HG02678 (cell line): ENCODE measurements at regions not wholly inside any gene's neighbourhood (a gene's known extent, or its start where the extent isn't known, plus 50 kb on each side); places are given as distances from the start of the nearest gene placed in this dataset.

Source experiments
- ATAC-seq: cut with Tn5 transposase; IDR thresholded peaks from one replicate; pipeline ENCODE4 v1.9.1; 2021; ENCODE audit warnings: mild to moderate bottlenecking, moderate library complexity; ENCODE audit not compliant: unreplicated experiment

DNA sequence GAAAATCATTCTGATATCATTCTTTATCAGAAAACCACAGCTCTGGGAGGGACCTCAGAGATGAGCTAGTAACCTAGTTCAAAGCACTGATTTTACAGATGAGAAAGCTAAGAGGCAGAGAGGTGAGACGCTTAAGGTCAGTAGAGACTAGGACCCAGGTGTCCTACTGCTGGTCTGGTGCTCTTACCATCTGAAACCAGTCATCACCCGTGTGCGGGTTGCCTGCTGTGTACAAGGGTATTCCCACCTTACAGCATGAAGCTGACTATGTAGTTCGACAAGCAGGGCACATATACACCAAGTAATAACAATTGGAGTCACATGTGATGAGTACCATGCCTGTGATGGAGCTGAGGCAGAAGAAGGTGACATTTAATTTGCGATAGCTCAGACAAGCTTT is 133.7 kb downstream of the ADAMTS15 start:
- ATAC-seq = no peak

DNA sequence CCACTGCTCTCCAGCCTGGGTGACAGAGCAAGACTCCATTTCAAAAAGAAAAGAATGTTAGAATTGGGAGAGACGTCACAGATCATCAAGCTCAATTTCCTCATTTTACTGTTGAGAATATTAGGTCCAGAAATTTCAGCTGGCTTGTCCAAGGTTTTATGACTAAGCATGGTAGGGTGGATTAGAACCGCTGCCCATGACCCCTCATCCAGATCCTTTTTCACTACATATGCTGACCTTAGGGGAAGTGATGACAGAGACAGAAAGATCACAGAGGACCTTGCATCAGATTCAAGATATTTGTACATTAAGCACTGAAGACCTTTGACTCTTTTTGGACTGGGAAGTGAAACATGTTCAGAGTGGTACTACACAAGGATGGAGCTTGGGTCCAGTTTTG is 134.5 kb downstream of the ADAMTS15 start:
- no peak for ATAC-seq

DNA sequence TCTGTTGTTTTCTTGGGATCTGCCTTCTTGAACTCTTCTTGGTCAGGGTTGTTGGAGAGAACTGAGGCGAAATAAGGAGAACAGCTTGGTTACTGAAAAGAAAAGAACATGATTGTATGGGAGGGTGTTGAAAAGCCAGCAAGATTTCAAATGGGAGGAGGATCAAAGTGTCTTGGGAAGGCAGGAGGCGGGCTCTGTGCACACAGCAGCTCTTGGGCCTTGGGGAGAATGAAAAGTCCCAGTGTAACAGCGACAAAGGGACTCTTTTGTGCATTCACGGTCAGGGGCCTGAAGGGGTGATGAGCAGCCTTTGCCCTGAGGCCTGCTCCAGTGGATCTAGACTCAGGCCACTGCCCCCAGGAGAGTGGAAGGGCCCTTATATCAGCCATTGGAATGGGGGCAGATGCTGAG is 135.4 kb downstream of the ADAMTS15 start:
- no peak for ATAC-seq

DNA sequence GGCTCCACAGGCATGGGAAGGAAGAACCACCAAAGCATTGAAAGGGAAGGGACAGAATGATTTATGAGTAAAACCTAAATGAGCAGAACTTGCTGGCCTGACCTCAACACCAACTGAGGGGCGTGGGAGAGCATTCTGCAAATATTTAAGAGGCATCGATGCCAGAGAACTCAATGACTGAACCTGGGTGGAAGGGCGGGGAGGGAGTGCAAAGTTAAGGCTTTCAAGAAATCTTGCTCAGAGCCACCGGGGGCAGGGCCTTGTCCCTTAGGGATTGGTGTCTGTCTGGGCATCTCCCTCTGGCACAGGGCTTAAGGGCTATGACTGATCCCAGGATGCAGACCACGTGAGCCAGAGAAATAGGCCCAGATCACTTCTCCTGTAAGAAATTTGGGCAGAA is 137.1 kb downstream of the ADAMTS15 start:
- no peak for ATAC-seq

DNA sequence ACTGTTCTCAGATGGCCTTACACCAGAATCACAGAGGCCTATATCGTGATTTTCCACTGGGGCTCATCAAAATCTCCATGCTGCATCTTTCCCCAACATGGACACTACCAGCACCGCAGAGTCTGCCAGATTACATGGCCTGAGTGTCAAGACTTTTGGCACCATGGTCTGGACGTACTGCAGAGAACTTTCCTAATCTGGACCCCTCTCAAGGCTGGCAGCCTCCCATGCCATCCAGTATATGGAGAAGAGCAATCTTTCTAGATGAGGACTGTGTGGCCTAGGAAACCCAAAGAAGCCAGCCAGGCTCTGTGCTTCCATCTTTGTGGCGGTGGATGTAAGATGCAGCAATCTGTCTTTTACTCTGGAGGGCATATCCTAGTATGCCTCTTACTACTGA is 139.2 kb downstream of the ADAMTS15 start:
- ATAC-seq = no peak

DNA sequence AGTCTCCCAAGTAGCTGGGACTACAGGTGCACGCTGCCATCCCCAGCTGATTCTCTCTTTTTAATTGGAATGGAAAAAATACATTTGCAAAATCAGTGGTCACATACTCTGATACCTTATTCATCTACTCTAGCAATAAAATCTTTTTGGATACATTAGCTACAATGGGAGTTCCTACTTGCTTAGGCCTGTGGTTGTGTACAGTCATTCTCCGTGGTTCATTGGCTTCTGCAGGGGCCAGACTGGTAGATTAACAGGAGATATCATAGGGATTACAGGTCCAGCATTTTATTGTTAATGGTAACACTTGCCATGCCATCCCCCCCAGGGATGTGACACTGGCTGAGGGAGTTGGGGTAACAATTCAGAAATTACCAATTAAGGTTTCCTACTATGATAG is 140.0 kb downstream of the ADAMTS15 start:
- no peak for ATAC-seq

DNA sequence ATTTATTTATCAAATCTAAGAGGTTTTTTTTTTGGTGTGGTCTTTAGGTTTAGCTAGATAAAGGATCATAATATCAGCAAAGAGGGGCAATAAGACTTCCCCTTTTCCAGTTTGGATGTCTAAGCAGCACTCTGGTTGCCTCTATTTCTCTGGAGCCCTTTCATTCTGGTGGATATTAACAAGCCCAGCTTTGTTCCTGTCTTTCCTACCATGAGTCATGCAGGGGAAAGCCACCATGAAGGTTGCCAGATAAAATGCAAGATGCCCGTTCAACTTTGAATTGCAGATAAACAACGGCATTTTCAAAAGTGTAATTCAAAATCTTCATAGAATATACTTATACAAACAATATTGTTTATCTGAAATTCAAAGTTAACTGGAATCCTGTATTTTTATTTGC is 143.6 kb downstream of the ADAMTS15 start:
- ATAC-seq = no peak

DNA sequence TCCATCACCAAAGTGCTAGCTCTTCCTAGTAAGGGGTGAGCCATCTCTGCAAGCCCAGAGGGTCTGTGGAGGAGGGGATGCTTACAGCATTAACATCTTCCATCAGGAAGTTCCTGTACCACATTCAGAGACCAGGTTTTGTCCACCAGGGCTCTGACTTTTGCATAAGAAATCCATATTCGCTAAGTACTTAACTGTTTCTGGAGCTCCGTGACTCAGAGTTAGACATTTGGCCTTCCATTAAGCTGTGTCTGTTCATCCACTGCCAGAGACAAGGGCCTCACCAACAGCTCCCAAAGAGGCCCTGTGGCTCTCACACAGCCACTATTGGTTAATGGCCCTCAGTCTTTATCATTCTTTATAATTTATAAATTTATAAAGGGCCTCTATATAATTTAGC is 144.6 kb downstream of the ADAMTS15 start:
- no peak for ATAC-seq

DNA sequence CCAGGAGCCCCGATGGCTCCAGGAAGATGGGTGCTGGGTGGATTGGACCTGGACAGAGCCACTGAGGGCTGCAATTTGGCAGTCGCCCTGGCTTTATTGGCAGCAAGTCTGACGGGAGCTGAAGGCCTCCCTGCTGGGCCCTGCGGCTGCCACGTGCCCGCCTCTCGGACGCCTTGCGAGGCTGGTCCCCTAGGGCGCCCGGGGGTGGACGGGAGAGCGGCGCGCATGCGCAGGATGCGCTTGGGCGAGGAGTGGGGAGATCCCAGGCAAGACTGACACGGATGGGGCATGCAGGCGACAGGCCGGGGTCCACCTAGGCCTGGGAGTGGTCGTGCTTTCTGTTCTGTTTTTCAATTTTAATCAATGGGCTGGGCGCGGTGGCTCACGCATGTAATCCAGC is 150.0 kb downstream of the ADAMTS15 start:
- no peak for ATAC-seq

DNA sequence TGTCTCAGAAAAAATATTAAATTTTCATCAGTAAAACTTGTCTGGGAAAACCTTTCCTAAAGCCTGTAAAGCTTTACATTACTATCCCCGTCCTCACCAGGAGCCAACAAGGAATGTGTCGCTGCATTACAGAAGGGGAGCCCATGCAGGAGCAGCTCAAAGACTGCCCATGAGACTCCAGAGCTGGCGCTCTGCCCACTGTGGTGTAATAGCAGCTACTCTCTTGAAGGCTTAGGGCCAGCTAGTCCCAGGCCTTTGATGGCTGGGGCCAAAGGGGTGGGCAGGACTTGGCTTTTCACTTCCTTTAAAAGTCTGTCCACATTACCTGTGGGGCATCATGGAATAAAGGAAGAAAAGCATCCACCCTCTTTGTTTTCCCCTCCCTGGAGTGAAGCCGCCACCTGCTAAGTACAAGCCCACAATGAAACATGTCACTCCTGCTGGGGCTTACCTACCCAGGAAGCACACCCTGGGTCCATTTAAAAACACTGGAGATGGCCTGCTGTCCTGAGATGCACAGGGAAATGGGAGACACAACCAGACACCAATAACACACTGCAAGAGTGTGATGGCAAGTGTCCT is 150.7 kb downstream of the ADAMTS15 start:
- no peak for ATAC-seq

DNA sequence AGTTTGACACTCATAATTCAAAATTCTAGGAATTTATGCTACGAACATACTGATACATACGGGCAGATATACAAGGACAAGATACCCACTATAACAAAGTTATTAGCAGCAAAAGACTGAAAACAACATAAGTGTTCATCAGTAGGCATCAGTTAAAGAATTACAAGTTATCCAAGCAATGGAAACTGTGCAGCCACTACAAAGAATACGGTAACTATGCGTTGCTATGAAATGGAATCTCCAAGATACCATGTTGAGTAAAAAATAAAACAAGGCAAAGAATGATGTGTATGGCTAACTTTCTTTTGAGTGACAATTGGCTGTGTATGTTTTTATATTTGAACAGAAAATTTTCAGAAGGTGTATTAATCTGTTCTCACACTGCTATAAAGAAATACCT is 151.7 kb downstream of the ADAMTS15 start:
- no peak for ATAC-seq

DNA sequence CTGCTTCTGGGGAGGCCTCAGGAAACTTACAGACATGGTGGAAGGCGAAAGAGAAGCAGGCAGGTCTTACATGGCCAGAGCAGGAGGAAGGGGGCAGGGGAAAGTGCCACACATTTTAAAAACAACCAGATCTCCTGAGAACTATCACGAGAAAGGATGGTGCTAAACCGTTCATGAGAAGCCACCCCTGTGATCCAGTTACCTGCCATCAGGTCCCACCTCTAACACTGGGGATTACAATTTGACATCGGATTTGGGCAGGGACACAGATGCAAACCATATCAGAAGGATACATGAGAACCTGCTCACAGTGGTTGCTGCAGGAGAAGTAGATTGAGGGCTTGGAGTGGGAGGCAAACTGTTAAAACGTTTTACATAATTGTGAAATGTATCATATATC is 152.2 kb downstream of the ADAMTS15 start:
- no peak for ATAC-seq

DNA sequence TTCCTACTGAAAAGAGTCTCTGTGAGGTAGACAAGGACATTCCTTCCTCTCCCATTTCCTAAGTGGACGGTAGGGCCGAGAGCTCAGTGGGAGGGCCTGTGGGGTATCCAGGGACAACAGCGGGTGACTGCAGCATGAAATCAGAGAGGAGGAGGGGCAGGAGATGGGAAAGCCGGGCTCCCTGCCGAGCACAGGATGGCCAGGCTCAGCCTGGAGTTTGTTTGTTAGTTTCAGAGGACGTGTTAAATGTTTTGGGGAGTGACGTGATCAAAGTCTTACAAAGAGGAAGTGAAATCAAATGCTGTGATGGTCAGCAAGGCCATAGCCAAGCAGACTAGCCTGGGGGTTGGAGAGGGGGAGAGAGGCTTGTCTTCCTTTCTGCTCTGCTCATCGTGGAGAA is 152.7 kb downstream of the ADAMTS15 start:
- ATAC-seq = no peak

DNA sequence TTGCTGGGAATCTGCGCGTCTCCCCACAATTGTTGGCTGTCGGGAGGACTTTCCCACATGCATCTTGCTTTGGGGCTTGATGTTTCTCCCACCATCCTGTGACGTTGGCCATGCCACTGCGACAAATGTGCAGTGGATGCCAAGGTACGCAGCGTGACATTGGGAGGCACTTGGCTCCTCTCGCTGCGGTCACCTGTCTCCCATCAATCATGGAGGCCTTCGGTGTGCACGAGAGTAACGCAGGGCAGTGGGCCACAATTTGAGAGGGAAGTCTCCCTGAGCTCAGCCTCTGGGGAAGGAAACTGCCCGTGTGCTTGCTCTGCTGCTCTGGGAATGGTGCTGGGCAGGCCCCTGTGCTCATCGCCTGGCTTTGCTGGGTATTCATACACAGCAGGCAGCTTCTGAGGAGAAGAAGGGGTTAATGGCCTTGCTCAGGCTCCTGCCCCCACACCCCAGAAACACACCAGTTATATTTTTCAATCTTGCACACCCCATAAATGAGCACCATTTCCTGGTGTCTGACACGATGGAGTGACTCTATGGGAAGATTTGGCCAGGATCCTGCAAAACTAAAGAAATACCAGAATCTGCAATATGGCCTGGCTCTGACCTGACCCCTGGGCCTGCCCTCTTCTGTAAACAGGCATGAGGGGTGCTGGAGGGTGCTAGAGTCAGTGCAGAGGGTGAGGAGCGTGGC is 153.5 kb downstream of the ADAMTS15 start:
- no peak for ATAC-seq

DNA sequence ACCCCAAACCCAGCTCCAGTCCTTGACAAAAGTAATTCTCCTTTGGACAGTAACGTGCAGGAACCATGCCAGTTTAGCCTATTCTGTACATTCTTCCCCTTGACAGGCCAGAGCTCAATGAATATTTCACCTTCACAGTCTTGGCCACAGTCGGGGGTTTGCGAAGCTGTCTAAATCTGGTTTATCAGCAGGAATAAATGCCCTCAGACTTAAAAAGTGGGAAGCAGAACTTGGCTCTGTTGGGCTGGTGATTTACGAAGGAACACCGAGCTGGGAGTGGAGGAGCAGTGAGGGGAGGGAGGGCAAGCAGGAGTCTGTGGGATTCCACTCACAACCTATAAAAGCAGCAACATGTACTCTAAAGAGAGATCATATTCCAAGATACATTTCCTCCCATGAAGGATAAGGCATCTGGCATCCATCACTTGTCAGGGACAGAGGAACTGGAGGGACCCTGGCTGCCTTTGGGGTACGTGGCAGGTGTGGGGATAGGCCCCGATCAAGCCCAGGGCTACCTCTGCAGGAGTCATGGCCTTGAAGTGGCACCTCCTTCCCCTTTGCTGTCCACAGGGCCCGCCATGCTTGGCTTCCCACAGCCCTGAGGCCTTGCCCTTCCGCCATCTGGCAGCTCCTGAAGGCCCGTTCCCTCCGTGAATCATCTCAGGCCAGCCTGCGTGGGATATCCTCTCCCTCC is 154.3 kb downstream of the ADAMTS15 start:
- ATAC-seq = no peak

DNA sequence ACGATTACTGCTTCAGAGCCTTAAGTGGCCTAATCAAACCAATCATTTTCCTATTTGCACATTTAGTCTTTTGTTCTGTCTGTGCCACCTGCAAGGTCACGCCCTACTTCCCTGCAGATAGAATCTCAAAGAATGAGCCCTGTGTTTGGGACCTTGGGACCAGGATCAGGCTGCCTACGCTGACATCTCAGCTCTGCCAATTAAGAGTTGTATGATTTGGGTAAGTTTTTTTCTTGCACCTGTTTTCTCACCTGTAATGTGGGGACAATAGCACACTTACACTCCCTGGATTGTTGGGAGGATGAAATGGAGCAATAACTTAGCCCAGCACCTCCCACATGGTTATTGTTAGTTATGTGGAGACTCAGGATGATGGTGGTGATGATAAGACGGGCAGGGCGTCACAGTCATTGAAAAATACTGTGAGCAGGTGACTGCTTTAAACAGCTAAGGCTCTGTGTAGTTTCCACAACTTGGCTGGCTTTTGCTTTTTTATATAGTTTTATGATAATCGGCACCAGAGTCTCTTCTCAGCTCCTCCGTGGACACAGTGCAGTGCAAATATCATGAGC is 155.0 kb downstream of the ADAMTS15 start:
- ATAC-seq = no peak

DNA sequence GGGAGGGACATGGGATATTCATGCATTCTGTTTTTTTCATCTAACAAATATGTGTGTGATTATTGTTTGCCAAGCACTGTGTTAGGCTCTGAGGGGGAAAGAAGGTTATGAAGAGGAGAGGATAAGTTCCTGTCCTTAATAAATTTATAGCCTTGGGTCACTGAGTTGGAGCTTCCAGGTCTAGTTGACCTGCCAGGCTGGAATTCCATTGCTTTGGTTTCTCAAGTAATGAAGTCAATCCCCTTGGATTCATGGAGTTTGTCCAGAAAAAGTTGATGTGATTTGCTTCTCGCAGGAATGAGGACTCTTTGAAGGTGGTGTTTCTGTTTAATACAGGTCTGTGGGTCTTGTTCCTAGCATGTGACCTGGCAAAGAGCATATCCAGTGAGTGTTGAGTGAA is 156.2 kb downstream of the ADAMTS15 start:
- no peak for ATAC-seq

DNA sequence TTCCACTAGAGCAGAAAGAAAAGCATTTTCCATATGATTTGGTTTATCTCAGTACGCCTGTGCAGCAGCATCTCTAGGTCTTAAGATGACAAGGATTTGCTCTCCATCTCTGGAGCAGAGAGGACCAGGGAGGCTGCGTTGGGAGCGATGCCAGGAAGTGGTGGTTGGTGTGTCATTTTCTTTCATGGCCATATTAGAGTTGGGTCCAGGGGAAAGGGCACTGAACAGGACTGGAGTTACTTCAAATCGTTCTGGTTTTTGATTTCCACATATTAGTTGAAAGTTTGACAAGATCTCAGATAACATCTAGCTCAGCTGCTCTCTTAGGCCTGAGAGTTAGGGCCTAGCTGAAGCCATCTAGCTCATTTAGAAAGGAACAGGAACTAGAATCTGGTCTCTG is 157.7 kb downstream of the ADAMTS15 start:
- ATAC-seq = no peak

DNA sequence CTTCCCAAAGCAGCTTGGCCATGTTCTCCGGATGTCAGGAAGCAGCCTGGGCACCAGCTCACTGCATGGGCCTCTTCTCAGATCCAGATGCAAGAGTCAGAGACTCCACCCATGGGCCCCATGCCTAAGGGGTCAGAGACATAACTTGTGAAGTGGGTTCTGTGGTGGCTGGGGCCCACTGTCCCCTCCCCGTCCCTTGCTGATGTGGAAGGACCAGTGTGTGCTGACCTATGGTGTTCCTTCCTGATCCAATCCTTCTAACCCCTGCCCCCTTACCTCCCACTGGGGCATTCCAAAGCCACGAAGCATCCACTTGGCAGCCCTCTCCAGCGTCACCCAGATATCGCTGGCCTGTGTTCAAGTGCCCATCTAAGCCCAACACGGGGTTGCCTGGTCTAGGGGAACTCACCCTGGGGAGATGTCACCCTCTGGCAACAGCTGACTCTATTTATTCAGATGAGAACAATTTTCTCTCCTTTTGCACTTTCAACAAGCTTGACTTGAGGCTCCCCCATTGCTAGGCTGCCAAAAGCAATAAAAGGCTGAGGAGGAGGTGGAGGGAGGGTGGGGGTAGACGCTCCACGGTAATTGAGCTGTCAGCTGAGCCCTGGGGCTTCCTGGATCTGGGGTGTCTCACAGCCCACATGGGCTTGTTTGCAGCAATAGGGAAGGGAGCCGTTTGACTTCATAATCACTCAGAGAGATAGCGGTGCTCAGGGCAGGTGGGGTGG is 158.5 kb downstream of the ADAMTS15 start:
- ATAC-seq = no peak

DNA sequence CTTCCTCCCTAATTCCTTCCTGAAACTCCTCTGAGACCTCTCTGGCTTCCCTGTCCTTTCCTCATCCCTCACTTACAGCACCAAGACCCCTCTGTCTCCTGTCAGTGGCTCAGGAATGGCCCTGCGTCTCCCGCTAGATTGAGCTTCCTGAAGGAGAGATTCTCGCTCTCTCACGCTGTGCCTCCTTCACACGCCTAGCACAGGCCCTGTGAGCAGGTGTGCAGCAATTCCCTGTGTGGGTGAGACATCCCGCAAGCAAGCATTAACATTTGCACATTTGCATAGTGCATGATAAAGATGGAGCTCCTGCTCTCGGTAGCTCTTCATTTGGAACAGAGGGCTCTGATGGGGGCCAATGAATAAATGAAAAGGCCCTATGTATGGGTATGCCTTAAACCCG is 159.8 kb downstream of the ADAMTS15 start:
- ATAC-seq = no peak
